NB4 (cell line): ENCODE measurements at regions not wholly inside any gene's neighbourhood (a gene's known extent, or its start where the extent isn't known, plus 50 kb on each side); places are given as distances from the start of the nearest gene placed in this dataset.

Experiments used
- DNase-seq: peaks from one replicate; pipeline ENCODE4 v3.0.0; 2010; ENCODE audit warnings: low read depth
- H3K4me3 ChIP-seq: one replicate; pipeline ENCODE4 v1.5.1; 2011; ENCODE audit warnings: mild to moderate bottlenecking, low read depth, low read length, moderate library complexity
- MYC ChIP-seq: IDR thresholded peaks from 2 replicates; pipeline ENCODE4 v1.6.1; 2011; ENCODE audit warnings: low read depth, low read length
- POLR2A ChIP-seq: IDR thresholded peaks from 2 replicates; pipeline ENCODE4 v1.6.1; 2011; ENCODE audit warnings: mild to moderate bottlenecking; ENCODE audit not compliant: insufficient read length; ENCODE audit errors: extremely low read depth
- TF ChIP-seq, protein P1 (sequence below): IDR thresholded peaks from one replicate; pipeline ENCODE4 v1.5.1; 2012; ENCODE audit warnings: low read depth, low read length
- TF ChIP-seq, protein P2 (sequence below): IDR thresholded peaks from 2 replicates; pipeline ENCODE4 v1.6.1; 2011; ENCODE audit warnings: low read depth, low read length

DNA sequence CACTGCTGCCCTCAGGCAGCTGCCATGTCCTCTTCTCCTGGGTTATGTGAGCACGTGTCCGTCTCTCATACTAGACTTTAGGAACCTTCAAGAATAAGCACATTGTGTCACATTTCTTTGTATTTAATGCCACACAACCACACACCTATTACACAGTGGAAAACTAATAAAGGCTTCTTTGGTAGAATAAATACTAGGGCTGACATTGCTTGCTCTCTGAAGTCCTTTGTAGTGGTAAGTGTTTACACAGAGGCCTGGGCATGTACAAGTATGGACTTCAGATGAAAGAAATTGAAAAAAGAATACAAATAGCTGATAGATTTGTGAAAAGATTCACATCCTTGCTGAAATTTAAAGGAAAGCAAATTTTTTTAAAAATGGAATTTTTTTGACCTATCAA lies 188.1 kb upstream of the CCL2 start:
- H3K4me3 ChIP-seq, result no peak overlapping the region
- no peak for DNase-seq
- no peak for TF ChIP-seq MYC
- TF ChIP-seq, protein P1, sequence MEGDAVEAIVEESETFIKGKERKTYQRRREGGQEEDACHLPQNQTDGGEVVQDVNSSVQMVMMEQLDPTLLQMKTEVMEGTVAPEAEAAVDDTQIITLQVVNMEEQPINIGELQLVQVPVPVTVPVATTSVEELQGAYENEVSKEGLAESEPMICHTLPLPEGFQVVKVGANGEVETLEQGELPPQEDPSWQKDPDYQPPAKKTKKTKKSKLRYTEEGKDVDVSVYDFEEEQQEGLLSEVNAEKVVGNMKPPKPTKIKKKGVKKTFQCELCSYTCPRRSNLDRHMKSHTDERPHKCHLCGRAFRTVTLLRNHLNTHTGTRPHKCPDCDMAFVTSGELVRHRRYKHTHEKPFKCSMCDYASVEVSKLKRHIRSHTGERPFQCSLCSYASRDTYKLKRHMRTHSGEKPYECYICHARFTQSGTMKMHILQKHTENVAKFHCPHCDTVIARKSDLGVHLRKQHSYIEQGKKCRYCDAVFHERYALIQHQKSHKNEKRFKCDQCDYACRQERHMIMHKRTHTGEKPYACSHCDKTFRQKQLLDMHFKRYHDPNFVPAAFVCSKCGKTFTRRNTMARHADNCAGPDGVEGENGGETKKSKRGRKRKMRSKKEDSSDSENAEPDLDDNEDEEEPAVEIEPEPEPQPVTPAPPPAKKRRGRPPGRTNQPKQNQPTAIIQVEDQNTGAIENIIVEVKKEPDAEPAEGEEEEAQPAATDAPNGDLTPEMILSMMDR, result no peak
- no peak for TF ChIP-seq POLR2A
- TF ChIP-seq, protein P2, sequence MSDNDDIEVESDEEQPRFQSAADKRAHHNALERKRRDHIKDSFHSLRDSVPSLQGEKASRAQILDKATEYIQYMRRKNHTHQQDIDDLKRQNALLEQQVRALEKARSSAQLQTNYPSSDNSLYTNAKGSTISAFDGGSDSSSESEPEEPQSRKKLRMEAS, result no peak

DNA sequence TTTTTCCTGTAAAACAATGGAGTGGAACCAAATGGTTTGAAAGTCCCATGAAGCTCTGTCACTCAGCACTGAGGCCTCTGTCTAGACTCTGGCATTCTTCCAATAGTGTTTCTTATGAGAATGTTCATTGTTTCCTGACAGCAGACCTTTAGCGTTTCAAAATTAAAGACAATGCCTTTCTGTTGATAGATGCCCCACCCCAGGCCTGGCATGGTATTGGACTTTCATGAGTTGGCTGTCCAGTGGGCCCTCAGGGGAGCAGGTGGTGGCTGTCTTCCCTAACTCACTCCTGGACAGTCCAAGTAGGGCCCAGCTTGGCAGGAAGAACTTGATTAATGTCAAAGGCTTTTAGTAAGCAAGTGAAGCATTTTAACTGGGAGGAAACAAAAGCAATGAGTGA lies 186.5 kb upstream of the CCL2 start:
- DNase-seq, result no peak
- H3K4me3 ChIP-seq, result no peak overlapping the region
- TF ChIP-seq, protein P2, result no peak
- no peak for TF ChIP-seq POLR2A
- no peak for TF ChIP-seq MYC
- TF ChIP-seq, protein P1, result no peak

DNA sequence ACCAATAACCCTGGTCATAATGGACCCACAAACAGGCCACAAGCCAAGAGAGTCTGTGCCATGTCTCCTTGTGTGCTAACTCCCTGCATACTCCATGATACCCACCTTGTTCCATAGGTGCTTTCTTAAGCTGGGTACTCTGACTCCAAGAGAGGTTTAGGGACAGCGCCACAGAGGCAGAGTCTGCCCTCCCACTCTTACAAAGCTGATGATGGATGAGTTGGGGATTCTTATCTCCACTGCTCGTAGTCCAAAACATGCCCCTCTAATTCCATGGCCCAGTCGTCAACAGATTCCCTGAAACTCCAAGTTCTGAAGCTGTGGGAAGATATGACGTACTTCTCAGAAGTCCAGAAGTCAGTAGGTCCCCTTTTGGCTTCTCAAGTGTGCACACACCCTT lies 184.4 kb upstream of the CCL2 start:
- TF ChIP-seq, protein P2, result no peak
- TF ChIP-seq MYC (no peak), POLR2A (no peak)
- TF ChIP-seq, protein P1, result no peak
- H3K4me3 ChIP-seq, result no peak overlapping the region
- DNase-seq, result no peak

DNA sequence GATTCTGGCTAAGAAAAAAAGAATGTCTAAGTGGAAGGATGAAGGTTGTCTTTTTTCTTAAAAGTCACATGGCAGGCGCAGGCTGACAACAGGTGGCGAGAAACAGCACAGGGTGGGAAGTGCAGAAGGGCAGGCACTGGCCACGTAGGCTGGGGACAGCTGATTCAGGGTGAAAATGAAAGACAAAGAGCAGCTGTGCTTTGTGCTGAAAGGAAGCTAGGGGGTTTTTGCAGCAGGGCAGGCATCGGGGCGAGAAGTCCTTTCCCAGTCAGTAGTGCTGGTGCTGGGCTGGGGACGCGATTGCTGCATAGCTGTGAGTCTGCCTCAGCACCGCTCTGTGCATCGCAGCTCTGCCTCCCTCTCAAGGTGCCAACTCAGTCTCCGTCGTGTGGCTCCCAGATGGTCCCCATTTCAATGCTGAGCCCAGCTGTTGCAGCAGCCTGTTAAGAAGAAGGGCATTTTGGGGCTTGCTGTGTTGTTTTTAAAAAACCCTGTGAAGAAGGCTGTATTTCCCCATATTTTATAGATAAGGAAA lies 183.1 kb upstream of the CCL2 start:
- DNase-seq, result no peak
- H3K4me3 ChIP-seq, result no peak overlapping the region

DNA sequence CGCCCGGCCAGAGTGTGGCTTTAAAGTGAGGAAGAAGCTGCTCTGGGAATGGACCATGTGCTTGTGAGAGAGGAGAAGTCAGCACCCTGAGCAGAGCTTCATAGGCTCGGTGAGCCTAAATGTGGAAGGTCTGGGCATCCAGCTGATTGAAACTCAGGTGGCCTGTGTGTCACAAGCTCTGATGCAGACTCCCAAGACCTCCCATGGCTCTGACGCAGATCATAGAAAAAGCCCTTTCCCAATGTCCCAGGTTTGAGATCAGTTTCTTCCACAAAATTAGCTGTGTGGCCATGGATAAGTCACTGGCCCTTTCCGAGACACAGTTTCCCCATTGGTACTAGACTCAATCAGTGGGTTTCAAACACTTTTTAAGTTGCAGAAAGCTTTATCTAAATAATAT lies 180.0 kb upstream of the CCL2 start:
- TF ChIP-seq MYC (no peak), POLR2A (no peak)
- TF ChIP-seq, protein P2, result no peak
- TF ChIP-seq, protein P1, result no peak
- H3K4me3 ChIP-seq, result no peak overlapping the region

More for the DNA sequence above, 183.1 kb upstream of the CCL2 start:
- TF ChIP-seq MYC, result no peak
- TF ChIP-seq, protein P1, result no peak
- no peak for TF ChIP-seq POLR2A
- TF ChIP-seq, protein P2, result no peak

More for the DNA sequence above, 180.0 kb upstream of the CCL2 start:
- no peak for DNase-seq
